CD14-positive monocyte (primary cell): ENCODE measurements at regions not wholly inside any gene's neighbourhood (a gene's known extent, or its start where the extent isn't known, plus 50 kb on each side); places are given as distances from the start of the nearest gene placed in this dataset.

Experiments used
- DNase-seq, 3 donors: peaks; one replicate each; pipeline ENCODE4 v3.0.0-alpha.2; 2011 to 2022
- H2AFZ ChIP-seq: 2 replicates; pipeline ENCODE4 v1.6.0; 2012; ENCODE audit warnings: mild to moderate bottlenecking, low read depth, low read length, inconsistent platforms; ENCODE audit not compliant: insufficient read depth, poor library complexity, severe bottlenecking
- H3K27ac ChIP-seq, 2 donors: 1 replicate in 1 of 2; 2 replicates in 1 of 2; pipeline ENCODE4 v1.5.1; 2012 to 2013; ENCODE audit warnings: low read length in 2 of 2, control low read depth in 1 of 2, inconsistent platforms in 1 of 2, low read depth in 1 of 2, mild to moderate bottlenecking in 1 of 2
- H3K27me3 ChIP-seq, 2 donors: one replicate each; pipeline versions ENCODE4 v1.6.0 to v1.6.1; 2011 to 2013; ENCODE audit warnings: low read length in 2 of 2; ENCODE audit not compliant: control insufficient read depth in 2 of 2, insufficient read depth in 2 of 2
- H3K36me3 ChIP-seq, 2 donors: replicated peaks in 1 of 2; 1 replicate in 1 of 2; 2 replicates in 1 of 2; pipeline versions ENCODE4 v1.5.1 to v1.6.1; 2012 to 2013; ENCODE audit warnings: low read length in 2 of 2, control low read depth in 1 of 2, inconsistent platforms in 1 of 2, mild to moderate bottlenecking in 1 of 2; ENCODE audit not compliant: insufficient read depth in 2 of 2, control insufficient read depth in 1 of 2
- H3K4me1 ChIP-seq, 2 donors: 1 replicate in 1 of 2; 2 replicates in 1 of 2; pipeline versions ENCODE4 v1.5.1 to v1.6.1; 2012 to 2013; ENCODE audit warnings: low read length in 2 of 2, control low read depth in 1 of 2, inconsistent platforms in 1 of 2, mild to moderate bottlenecking in 1 of 2, moderate library complexity in 1 of 2; ENCODE audit not compliant: insufficient read depth in 2 of 2, control insufficient read depth in 1 of 2
- H3K4me2 ChIP-seq: replicated peaks from 2 replicates; pipeline ENCODE3; 2012; ENCODE audit warnings: low read length, moderate library complexity, mild to moderate bottlenecking; ENCODE audit not compliant: poor library complexity, severe bottlenecking; ENCODE audit errors: extremely low read depth
- H3K4me3 ChIP-seq, 3 experiments: fragments of 200-600 bp in 1 of 3; sonication (generic) in 1 of 3; replicated peaks in 1 of 3; 1 replicate in 2 of 3; 2 replicates in 1 of 3; pipeline ENCODE4 v1.5.1; 2011 to 2013; ENCODE audit warnings: low read length in 3 of 3, mild to moderate bottlenecking in 3 of 3, control low read depth in 2 of 3, low read depth in 2 of 3, inconsistent platforms in 1 of 3, moderate library complexity in 1 of 3
- H3K79me2 ChIP-seq: 2 replicates; pipeline ENCODE4 v1.6.0; 2012; ENCODE audit warnings: mild to moderate bottlenecking, control low read depth, inconsistent platforms, low read length, moderate library complexity; ENCODE audit not compliant: insufficient read depth
- H3K9ac ChIP-seq: 2 replicates; pipeline ENCODE4 v1.6.0; 2017; ENCODE audit warnings: low read length, mild to moderate bottlenecking; ENCODE audit not compliant: insufficient read depth, poor library complexity, severe bottlenecking
- H3K9me3 ChIP-seq, 2 donors: replicated peaks in 1 of 2; 1 replicate in 1 of 2; 2 replicates in 1 of 2; pipeline versions ENCODE4 v1.5.1 to v1.6.1; 2012 to 2013; ENCODE audit warnings: low read length in 2 of 2, control low read depth in 1 of 2; ENCODE audit not compliant: control insufficient read depth in 1 of 2, insufficient read depth in 1 of 2
- H4K20me1 ChIP-seq: 2 replicates; pipeline ENCODE4 v1.6.0; 2012; ENCODE audit warnings: mild to moderate bottlenecking, low read length, control low read depth, moderate library complexity; ENCODE audit not compliant: insufficient read depth
- H3K27ac Mint-ChIP-seq, 7 donors: one replicate each; pipeline ENCODE4 v1.8.0; 2020; ENCODE audit warnings: mild to moderate bottlenecking in 7 of 7, mixed read lengths in 7 of 7, moderate library complexity in 6 of 7, inconsistent platforms in 2 of 7
- H3K27me3 Mint-ChIP-seq, 3 donors: one replicate each; pipeline ENCODE4 v1.8.0; 2021 to 2022; ENCODE audit warnings: low read depth in 3 of 3, mild to moderate bottlenecking in 3 of 3, mixed read lengths in 3 of 3, moderate library complexity in 3 of 3, inconsistent platforms in 1 of 3
- H3K36me3 Mint-ChIP-seq, 2 donors: one replicate each; pipeline ENCODE4 v1.8.0; 2020; ENCODE audit warnings: mixed read lengths in 2 of 2, inconsistent platforms in 1 of 2, mild to moderate bottlenecking in 1 of 2
- H3K4me1 Mint-ChIP-seq: one replicate; pipeline ENCODE4 v1.8.0; 2020; ENCODE audit warnings: mild to moderate bottlenecking, mixed read lengths
- H3K4me3 Mint-ChIP-seq, 2 donors: one replicate each; pipeline ENCODE4 v1.8.0; 2020; ENCODE audit warnings: mild to moderate bottlenecking in 2 of 2, mixed read lengths in 2 of 2, moderate library complexity in 1 of 2
- H3K9me3 Mint-ChIP-seq, 7 donors: one replicate each; pipeline ENCODE4 v1.8.0; 2020 to 2022; ENCODE audit warnings: mixed read lengths in 7 of 7, mild to moderate bottlenecking in 6 of 7, moderate library complexity in 6 of 7, inconsistent platforms in 2 of 7
- CTCF ChIP-seq: fragments of 200-600 bp; IDR thresholded peaks from one replicate; pipeline ENCODE4 v1.8.0; 2022; ENCODE audit warnings: antibody characterized with exemption, mild to moderate bottlenecking
- WGBS: methylation state at CpG from one replicate; pipeline ENCODE4 v1.1.5; 2013; ENCODE audit warnings: missing lambda C conversion rate; ENCODE audit not compliant: insufficient coverage; 5-methylcytosine and 5-hydroxymethylcytosine counted together
- intact Hi-C, 2 donors: fragments of 100-400 bp; cut with micrococcal nuclease; formaldehyde crosslinking; loops; one replicate each; pipeline versions ENCODE4 v1.15.0 to v1.15.1; 2023

- H3K27me3 Mint-ChIP-seq = no peaks in the 10 kb centered on the region
- intact Hi-C loops = no loop called here
- H2AFZ ChIP-seq = no peak overlapping the region
- H3K79me2 ChIP-seq = no peaks in the 10 kb centered on the region
- no peaks in the 10 kb centered on the region for H3K36me3 Mint-ChIP-seq
- H3K9me3 Mint-ChIP-seq = no peaks in the 10 kb centered on the region
- no peak for TF ChIP-seq CTCF
- DNase-seq = no peak
- no peak overlapping the region for H3K4me3 Mint-ChIP-seq
- no peaks in the 10 kb centered on the region for H3K27me3 ChIP-seq
- H3K4me1 ChIP-seq = no peaks in the 10 kb centered on the region
- H3K9me3 ChIP-seq = no peaks in the 10 kb centered on the region
- H3K4me1 Mint-ChIP-seq = no peaks in the 10 kb centered on the region
- H3K27ac Mint-ChIP-seq = no peak overlapping the region
- no peak overlapping the region for H3K9ac ChIP-seq
- H3K36me3 ChIP-seq = no peaks in the 10 kb centered on the region
- WGBS = 100% methylated on average over 3 of the region's 8 CpGs
- no peak overlapping the region for H3K27ac ChIP-seq
- H3K4me3 ChIP-seq = no peak overlapping the region
- H4K20me1 ChIP-seq = no peaks in the 10 kb centered on the region
- H3K4me2 ChIP-seq = no peak overlapping the region
Measured at GRCh38 chr12:75706786-75707605, 195.6 kb upstream of the KRR1 start.

GRCh38 chr12:75705749-75706711 is 194.6 kb upstream of the KRR1 start:
- Histone ChIP-seq H3K9ac (no peak overlapping the region), H3K4me2 (no peak overlapping the region), H3K27ac (no peak overlapping the region)

More at GRCh38 chr12:75705749-75706711, 194.6 kb upstream of the KRR1 start:
- H3K27me3 ChIP-seq = no peaks in the 10 kb centered on the region
- no peaks in the 10 kb centered on the region for H3K4me1 ChIP-seq
- 89% methylated on average over 3 of the region's 8 CpGs for WGBS
- H3K9me3 ChIP-seq = no peaks in the 10 kb centered on the region
- no peak for DNase-seq
- Mint-ChIP-seq H3K36me3 (no peaks in the 10 kb centered on the region), H3K4me3 (no peak overlapping the region), H3K27me3 (no peaks in the 10 kb centered on the region), H3K4me1 (no peaks in the 10 kb centered on the region), H3K27ac (no peak overlapping the region), H3K9me3 (no peaks in the 10 kb centered on the region)
- TF ChIP-seq CTCF = no peak
- no peaks in the 10 kb centered on the region for H3K36me3 ChIP-seq
- no peak overlapping the region for H3K4me3 ChIP-seq
- H3K79me2 ChIP-seq = no peaks in the 10 kb centered on the region
- intact Hi-C loops = no loop called here
- no peak overlapping the region for H2AFZ ChIP-seq
- H4K20me1 ChIP-seq = no peaks in the 10 kb centered on the region
